ENCODE measurements at regions not wholly inside any gene's neighbourhood (a gene's known extent, or its start where the extent isn't known, plus 50 kb on each side); places are given as distances from the start of the nearest gene placed in this dataset.

GRCh38 chr13:53142306-53142705 lies 113.7 kb downstream of the OLFM4 start:
- H3K27me3 Mint-ChIP-seq (ENCODE audit: low read depth): no peaks in the 10 kb centered on the region
- H3K4me1 ChIP-seq (ENCODE audit: insufficient read depth, low read length): peaks cover 2% of the 10 kb centered on the region; the same call in 1 of the 2 replicates
- H2BK120ac ChIP-seq (ENCODE audit: low read depth, low read length, poor library complexity, severe bottlenecking): no peak overlapping the region
- H3K27me3 ChIP-seq (ENCODE audit: insufficient read depth, low read length): no peaks in the 10 kb centered on the region
- H3K79me1 ChIP-seq (ENCODE audit: insufficient read depth, low read depth, low read length, poor library complexity, severe bottlenecking): no peaks in the 10 kb centered on the region
- H2BK20ac ChIP-seq (ENCODE audit: low read depth, low read length, poor library complexity, severe bottlenecking): no peak overlapping the region
- H3K23me2 ChIP-seq (ENCODE audit: insufficient read length, low read depth, low read length, poor library complexity, severe bottlenecking): no peaks in the 10 kb centered on the region
- no peak overlapping the region for H4K8ac ChIP-seq (replicated peaks; ENCODE audit: insufficient read length, low read depth, low read length)
- no peak overlapping the region for H2BK15ac ChIP-seq (ENCODE audit: low read depth, low read length)
- no peak overlapping the region for H3K4ac ChIP-seq (ENCODE audit: low read depth, low read length)
- no CpG with 5 or more reads among the region's 5 CpGs for WGBS (ENCODE audit: extremely low coverage, insufficient read length, low lambda C conversion rate)
- H3K4me2 ChIP-seq (ENCODE audit: insufficient read depth, insufficient read length, low read length): no peak overlapping the region
- TF ChIP-seq, protein P1, sequence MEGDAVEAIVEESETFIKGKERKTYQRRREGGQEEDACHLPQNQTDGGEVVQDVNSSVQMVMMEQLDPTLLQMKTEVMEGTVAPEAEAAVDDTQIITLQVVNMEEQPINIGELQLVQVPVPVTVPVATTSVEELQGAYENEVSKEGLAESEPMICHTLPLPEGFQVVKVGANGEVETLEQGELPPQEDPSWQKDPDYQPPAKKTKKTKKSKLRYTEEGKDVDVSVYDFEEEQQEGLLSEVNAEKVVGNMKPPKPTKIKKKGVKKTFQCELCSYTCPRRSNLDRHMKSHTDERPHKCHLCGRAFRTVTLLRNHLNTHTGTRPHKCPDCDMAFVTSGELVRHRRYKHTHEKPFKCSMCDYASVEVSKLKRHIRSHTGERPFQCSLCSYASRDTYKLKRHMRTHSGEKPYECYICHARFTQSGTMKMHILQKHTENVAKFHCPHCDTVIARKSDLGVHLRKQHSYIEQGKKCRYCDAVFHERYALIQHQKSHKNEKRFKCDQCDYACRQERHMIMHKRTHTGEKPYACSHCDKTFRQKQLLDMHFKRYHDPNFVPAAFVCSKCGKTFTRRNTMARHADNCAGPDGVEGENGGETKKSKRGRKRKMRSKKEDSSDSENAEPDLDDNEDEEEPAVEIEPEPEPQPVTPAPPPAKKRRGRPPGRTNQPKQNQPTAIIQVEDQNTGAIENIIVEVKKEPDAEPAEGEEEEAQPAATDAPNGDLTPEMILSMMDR (conservative IDR thresholded peaks at IDR 0.05): no peak
- DNase-seq: no peak
- H2BK12ac ChIP-seq (ENCODE audit: insufficient read length, low read depth, low read length): no peak overlapping the region
- H4K5ac ChIP-seq (ENCODE audit: insufficient read length, low read depth, low read length): no peak overlapping the region
- H3T11ph ChIP-seq (ENCODE audit: low read length): no peak overlapping the region
- H2AK5ac ChIP-seq (ENCODE audit: insufficient read length, low read length): no peak overlapping the region
- H2AFZ ChIP-seq (ENCODE audit: low read length): no peak overlapping the region
- H3K27ac ChIP-seq (ENCODE audit: insufficient read length, low read depth, low read length): no peak overlapping the region
- no peak overlapping the region for H3K18ac ChIP-seq (ENCODE audit: insufficient read length, low read depth, low read length)
- H4K20me1 ChIP-seq (ENCODE audit: control insufficient read depth, insufficient read depth, insufficient read length): no peaks in the 10 kb centered on the region
- no peak overlapping the region for H3K23ac ChIP-seq (ENCODE audit: insufficient read length, low read depth, low read length)
- no peaks in the 10 kb centered on the region for H3K79me2 ChIP-seq (ENCODE audit: insufficient read depth, low read length)
- no peaks in the 10 kb centered on the region for H3K9me3 ChIP-seq (ENCODE audit: control insufficient read depth, low read depth, low read length)
- no peak overlapping the region for H3K9ac ChIP-seq (ENCODE audit: extremely low read depth, insufficient read length, low read length)
- no peaks in the 10 kb centered on the region for H3K9me3 Mint-ChIP-seq
- no peaks in the 10 kb centered on the region for H3K36me3 Mint-ChIP-seq (ENCODE audit: insufficient read depth in 1 of 3, low read depth in 3 of 3)
- no peak overlapping the region for H3K56ac ChIP-seq (ENCODE audit: insufficient read length, low read depth, low read length)
- no peak overlapping the region for H4K91ac ChIP-seq (ENCODE audit: insufficient read length, low read depth, low read length)
- no peak overlapping the region for H3K27ac Mint-ChIP-seq
- H3K14ac ChIP-seq (ENCODE audit: insufficient read depth, low read length): no peak overlapping the region
- H3K4me3 Mint-ChIP-seq: no peak overlapping the region
- H2BK5ac ChIP-seq (ENCODE audit: insufficient read length, low read length): no peak overlapping the region
- peaks cover 6 to 12% of the 10 kb centered on the region in 2 experiments; a peak in 3 of 4 replicates for H3K4me1 Mint-ChIP-seq

Data from H9 (cell line).